HG03565 (cell line): ENCODE measurements at regions not wholly inside any gene's neighbourhood (a gene's known extent, or its start where the extent isn't known, plus 50 kb on each side); places are given as distances from the start of the nearest gene placed in this dataset.

Experiments used
- ATAC-seq: cut with Tn5 transposase; IDR thresholded peaks from one replicate; pipeline ENCODE4 v1.9.1; 2021; ENCODE audit warnings: mild to moderate bottlenecking, moderate library complexity; ENCODE audit not compliant: unreplicated experiment

DNA sequence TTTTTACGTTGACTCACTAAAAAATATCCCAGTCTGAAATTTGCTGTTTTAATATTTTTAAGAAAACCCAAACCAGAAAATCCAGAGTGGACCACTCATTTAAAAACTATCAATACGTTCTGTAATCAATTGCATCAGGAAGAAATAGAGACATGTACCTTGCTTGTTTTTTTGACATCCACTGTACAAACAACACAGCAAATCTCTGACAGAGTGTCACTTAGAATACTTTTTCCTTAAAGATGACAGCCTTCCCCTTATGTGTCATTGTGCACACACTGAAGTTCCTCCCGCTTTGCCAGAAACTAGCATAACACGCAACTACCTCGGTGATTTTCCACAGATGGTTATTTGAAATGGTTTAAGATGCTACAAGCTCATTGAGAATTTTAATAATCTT, 321.7 kb upstream of the PFKP start:
- ATAC-seq: no peak

DNA sequence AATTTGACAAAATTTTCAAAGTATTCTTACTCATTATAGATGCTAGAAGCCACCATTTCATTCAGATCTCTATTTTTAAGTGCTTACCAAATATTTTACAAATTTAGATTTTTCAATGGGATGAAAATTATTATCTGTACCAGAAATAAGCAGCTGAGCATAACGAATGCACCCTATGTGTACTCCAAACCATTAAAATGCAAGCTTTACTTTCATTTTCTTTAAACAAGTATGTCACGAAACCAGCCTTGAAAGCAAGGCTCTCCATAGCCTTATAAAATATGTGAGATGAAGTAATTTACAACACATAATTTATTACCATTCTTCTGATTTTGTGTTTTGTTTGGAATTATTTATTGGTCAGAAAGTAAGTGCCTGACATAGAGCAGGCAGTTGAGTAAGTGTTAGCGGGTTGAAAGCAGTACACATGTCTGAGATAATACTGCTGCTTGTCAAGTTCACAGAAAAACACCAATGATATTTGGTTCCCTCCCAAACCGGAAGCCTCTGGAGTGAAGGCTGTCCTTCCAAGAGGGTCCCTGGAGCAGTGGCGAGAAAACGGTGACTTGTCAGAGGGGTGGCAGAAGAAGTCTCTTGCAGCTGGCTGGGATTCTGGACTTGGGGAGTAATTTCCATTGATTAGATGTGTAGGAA, 322.7 kb upstream of the PFKP start:
- ATAC-seq: no peak

DNA sequence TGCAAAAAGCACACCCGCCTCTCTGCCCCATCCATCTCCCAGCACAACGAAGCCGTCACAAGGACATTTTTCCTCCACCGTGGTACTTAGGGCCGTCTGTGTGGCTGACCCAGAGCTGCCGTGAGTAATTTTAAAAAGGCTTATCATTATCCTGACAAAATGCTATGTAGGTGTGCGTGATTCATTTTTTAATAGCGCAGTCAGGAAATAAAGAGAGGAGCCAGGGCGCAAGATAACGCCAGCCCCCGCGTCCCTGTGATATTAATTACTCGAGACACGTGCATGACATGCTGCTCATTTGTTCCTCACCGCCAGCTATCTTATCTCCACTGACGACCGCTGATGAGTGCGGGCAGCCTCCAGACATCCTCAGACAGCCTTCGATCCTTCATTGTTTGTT, 332.7 kb upstream of the PFKP start:
- no peak for ATAC-seq

DNA sequence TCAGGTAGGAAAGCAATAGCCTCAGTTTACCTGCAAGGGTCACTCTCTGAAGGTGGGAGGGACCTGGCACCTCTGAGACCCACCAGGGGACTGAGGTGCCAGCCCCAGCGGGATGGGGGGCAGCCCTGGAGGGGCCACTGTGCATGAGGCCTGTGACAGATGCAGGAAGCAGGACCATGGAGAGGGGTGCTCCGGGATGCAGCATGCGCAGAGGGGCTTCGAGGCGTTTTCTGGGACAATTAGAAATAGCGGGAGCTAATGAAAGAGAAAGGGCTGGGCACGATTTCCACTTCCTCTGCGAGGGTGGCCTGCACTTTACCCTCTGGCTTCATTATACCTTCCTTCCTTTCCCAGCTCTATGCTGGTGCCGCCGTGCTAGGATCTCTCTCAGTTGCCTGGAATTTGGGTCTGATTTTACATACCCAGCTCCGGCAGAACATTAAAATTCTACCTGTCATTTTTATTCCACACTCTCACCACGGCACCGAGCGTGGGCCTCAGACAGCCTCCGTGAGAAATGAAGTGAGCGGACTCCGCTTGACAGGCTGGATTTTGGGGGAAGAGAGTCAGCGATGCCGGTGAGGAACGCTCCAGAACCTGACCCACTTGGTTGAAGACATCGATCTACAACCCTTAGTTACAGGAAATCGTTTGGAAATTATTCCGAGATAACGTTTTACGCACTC, 333.9 kb upstream of the PFKP start:
- ATAC-seq: no peak

DNA sequence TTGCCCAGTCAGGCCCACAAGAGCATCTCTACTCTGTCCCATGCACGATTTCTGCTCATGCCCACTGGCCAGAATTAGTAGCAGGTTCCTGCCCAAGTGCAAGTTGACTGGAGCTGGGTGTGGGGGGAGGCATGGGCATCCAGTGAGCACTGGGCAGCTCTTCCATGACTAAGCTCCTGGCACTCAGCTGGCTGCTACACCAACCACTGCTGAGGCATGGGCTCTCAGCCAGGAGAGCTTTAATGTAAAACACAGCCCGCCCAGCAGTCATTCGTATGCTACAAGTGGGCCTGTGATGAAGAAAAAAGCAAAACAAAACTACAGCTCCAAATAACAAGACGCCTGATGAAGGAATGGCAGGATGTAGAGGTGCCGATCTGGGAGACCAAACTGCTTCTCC, 335.4 kb upstream of the PFKP start:
- no peak for ATAC-seq

DNA sequence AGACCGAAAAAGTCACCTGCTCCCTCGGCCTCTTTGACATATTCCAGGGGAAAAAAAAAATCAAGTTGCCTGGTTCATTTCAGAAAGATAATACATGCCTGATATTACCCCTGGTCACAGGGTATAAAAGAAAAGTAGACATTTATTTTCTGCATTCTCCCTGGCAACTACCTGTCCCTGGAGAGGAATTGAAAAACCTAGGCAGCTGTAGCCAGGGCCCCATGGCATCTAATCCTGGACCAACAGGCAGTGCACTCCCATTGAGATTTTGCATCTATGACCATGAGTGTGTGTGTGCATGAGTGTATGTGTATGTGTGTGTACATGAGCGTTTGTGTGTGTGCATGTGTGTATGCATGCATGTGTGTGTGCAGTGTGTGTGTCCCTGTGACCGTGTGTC, 338.2 kb upstream of the PFKP start:
- ATAC-seq: no peak

DNA sequence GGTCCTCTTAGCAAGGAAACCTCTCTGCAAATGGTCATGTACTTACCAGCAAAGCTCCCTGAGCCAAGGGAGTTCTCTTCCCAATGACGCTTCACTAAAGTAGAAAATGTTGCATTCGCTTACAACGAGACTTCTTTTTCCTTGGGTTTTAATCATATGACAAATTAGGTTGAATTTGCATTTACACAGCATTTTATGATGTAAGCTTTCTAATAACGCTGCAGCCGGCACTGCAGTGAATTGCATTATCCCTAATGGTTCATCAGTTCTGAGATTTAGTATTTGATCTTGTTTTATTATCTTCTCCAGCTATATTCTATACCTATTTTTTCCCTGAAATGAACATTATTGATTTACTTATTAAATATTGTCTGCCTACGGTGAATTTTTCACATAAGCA, 339.3 kb upstream of the PFKP start:
- ATAC-seq: no peak

DNA sequence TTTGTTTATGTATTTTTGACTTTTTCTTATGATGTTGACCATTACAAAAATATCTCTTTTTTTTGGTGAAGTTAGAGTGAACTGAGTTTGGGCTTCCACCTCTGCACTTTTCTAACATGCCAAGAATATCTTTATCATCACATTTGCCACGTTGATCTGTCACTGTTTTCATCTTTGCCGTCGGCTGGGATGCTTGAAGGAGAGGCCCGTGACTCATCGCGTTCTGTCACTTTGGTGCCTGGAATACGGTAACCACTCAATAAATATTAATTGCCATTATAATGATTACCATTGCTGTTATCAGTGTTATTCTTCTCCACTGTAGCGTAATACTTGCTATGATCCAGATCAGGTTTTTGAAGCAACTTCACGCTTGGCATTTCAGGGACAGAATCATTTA, 350.8 kb upstream of the PFKP start:
- no peak for ATAC-seq

DNA sequence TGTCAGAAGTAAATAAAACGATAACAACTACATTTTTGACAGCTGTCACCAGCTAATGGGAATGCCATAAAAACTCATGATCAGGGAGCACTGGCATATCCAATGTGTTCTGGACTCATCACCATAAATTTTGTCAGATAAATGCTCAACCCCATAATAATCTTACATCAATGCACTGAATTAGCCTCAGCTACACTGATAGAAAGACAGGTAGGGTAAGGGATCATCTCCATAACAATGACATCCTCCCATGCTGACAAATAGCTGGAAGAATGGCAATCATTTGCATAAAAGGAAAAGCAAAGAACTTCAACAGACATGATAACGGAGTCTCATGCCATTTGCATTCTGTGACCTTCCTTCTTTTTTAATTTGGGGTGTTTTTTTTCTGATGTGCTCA, 352.8 kb upstream of the PFKP start:
- no peak for ATAC-seq

DNA sequence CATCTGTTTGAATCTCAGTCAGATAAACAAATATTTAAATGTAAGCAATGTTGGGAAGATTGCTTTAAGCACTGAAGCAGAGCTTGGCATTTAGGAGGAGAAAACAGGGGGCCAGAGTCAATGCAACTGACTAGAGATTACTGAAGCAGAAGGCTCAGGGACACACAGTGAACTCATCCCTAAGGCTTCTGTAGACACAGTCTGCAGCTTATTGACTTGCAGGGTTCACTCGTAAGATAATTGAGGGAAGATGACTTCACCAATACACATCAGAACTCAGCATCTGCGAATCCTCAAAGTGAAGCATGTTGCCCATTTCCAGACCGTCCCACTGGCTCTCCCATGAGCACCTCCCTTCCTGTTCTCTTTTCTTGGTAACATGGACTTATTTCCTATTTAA, 363.4 kb upstream of the PFKP start:
- no peak for ATAC-seq

DNA sequence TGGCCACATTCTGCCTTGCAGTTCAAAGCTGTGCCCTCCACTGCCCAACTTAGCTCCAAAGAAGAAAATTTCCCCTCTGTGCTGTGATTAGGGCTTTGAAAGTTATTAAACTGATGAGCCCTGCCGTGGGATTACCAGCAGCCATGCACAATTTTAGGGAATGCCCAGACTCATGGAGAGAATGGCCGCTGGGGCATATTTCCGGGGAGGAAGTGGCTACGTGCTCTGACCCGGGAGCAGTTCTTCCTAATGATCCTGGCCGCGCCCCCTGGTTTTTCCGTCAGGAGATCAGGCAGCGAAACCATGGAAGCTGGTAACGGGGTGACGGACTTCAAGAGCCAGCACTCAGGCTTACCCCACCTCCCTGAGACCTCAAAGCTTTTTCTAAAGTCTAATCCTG, 365.5 kb upstream of the PFKP start:
- ATAC-seq: no peak

DNA sequence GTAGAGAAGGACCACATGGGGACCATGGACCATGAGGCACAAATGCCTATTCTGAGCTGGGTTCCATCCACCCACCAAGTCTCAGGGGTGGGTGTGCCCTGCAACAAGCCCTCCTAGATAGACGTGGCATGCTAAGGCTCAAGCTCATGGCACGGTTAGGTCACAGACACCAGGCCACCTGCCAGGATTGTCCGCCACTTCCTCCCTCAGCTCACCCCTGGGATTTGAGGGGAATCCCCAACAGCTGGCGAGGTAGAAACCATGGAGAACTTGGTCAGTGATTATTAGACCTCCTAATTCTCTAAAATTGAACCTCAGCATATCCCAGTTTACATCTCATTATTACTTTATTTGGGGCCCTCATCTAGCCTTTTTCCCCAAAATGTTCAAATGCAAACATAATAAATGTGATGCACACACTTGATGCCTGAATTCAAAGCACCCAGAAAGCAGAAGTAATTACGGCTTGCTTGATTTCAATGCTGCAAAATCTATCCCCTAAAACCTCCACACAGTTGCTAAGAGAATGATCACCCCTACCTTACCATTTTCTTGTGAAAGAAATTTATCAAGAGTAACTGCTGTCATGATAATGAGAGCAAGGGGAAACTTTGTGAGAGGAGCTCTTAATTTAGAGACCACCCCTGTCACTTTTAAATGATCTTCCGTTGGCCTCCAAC, 366.6 kb upstream of the PFKP start:
- peak; percentile 54 for ATAC-seq

DNA sequence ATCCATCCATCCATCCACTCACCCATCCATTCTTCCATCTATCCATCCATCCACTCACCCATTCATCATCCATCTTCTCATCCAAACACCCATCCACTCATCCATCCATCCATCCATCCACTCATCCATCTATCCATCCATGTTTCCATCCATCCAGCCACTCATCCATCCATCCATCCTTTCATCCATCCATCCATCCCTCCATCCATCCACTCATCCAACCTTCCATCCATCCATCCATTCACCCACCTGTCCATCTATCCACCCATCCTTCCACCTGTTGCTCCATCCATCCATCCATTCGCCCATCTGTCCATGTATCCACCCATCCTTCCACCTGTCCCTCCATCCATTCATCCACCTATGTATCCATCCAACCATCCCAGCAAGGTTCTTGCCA, 378.4 kb upstream of the PFKP start:
- no peak for ATAC-seq

DNA sequence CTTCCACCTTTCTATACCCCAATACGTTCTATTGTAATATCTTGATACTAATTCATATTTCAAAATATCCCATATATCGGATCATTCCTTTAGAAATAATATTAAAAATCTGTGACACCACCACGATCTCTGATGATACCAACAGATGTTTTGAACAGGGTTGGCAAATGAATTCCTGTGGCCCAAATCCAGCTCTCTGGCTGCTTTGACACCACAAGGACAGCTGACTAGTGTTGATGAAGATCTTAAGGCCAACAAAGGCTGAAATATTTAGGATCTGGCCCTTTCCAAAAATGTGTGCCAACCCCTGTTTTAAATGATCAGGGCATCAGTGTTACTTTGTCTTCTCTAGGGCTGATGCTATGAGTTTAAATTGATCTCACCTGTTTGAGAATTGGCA, 380.7 kb upstream of the PFKP start:
- no peak for ATAC-seq

DNA sequence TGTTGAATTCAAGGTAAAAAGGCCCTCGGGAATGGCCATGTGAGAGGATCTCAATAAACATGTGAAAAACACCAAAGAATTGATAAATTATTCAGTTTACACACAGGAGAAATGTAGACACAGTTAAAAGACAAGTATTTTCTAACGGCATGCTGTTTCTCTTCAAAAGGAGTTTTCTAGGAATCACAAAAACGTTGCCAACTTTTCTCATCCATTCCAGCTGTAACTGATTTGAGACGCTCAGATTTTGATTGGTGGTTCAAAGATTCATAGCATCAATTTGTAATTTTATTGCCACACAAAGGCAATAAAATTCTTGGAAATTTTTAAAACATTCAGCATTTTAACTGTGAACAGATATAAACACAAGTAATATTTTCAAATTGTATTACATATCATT, 384.9 kb upstream of the PFKP start:
- no peak for ATAC-seq

DNA sequence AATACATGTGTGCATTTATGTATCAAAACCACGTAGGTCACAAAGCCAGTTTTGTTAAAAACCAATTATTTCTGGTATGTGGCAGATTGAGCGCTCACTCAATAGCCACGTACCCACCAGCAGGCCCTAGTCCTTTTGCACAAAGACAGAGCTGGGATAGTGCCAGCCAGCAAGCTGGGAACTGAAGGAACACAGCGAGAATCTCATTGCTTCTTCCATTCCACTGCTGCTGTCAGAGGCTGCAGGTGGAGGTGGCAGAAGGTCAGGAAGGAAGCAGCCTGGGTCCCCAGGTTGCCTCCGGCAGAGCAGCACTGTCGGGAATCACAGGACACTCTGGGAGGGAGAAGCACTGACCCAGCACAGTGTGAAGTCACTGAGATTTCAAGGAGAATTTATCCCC, 385.5 kb upstream of the PFKP start:
- ATAC-seq: no peak

DNA sequence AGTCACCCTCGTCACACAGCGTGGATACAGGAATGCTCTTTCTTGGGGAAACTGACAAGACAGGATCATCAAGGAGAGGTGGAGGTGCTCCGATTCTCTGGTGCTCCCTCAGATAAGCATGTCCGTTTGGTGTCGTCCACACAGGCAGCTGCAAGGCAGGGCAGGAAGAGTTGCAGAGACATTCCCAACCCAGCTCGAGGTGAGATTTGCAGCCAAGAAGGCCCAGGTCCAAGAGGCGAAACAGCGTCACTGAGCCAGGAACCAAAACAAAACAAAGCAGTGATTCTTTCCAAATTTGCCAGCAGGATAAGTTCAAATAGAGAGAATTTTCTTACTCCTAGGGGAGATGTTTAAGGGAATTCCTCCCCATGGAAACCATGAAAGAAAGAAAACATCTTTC, 386.5 kb upstream of the PFKP start:
- ATAC-seq: no peak

DNA sequence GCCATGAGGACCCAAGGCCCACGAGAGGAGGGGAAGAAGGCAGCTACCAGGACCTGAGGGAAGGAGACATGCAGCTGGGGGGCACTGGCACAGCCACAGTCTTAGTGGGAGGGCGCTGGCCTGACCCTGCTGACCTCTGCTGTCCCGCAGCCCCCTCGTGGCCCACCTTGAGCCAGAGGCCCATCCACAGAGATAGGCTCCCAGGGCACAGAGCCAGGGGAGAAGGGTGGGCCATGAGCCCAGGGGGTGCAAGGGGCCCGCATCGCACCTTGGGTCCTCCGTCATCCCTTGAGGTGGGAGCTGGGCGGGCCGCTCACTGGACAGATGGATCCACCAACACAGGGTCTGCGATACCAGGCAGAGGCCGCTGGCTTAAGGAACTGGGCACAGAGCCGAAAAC, 387.7 kb upstream of the PFKP start:
- no peak for ATAC-seq

DNA sequence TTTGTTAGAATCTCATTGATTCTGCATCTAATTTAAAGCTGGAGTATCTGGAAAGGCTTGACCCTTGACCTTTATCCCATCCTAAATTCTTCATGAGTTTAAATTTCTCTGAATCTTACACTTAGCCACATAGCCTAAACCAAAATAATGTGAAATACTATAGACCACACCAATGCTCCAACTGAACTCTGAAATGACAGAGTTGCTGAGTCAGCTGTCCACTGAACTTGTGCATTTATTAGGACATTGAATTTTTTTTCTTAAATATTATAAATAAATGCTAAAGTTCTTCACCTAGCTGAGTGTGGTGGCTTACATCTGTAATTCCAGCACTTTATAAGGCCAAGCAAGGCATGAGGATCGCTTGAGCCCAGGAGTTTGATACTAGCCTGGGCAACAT, 390.9 kb upstream of the PFKP start:
- ATAC-seq: no peak

DNA sequence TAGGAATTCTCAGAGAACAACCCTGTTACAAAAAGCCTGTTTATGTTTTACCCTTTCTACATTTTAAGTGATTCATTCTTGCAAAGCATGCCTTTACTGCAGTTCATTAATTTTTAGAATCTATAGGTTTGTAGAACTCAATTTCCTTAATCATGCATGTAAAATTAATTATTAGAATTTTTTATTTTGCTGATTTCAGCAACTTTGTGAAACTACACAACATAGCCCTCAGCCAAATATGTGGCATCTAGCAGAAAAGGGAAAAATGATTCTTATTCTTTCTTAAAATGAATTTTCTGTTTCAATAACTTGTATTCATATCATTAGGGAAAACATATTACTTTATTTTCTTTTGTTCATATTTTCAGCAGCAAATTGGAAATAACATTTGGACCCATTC, 392.9 kb upstream of the PFKP start:
- no peak for ATAC-seq

DNA sequence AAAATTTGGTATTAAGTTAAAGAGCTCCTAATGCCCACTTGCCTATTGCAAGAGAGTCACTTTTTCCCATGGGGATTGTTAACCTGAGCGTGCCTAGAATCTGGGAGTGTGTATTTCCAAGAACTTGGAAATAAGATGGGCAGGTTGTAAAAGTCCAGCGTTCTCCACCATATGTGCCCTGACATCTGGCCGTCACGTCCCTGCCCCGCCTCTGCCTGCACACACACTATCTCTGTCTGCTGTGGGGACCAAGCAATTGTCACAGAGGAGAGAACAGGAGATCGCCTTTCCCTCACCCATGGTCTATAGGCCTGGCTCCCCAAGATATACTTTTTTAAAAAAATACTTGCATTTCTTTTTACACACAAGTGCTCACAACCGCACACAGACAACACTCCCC, 396.5 kb upstream of the PFKP start:
- no peak for ATAC-seq

DNA sequence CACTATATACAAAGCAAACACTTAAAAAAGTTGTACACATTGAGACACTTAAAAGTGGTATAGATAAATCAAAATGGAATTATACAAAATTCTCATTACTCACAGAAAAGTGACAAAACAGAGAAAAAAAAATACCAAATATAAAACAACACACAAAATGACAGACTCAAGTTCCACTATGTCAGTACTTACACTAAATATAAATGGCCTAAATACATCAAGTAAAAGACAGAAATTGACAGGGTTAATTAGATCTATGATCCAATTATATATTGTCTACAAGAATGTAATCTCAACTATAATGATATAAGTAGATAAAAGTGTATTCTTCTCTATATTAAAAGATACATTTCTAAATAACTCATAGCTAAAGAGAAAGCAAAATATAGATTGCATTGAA, 401.6 kb upstream of the PFKP start:
- ATAC-seq: no peak

DNA sequence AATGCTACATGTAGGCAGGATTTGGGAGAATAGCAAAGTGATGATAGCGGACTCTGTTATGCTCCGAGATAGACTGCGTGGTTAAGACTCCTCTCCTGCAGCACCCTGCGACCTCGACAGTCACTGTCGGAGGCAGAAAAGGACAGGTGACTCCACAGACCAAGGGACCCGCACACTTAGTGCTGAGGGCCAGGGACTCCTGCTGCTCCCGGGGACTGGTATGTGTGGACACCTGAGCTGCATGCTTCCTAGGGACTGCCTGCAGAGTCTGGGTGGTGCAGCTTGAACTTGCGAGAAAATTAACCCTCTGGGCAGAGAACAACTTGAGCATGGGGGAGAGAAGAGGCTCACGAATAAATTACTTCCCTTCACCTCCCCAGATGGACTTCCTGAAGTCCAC, 407.1 kb upstream of the PFKP start:
- ATAC-seq: no peak
